Ishikawa (cell line): ENCODE measurements at regions not wholly inside any gene's neighbourhood (a gene's known extent, or its start where the extent isn't known, plus 50 kb on each side); places are given as distances from the start of the nearest gene placed in this dataset.

ENCODE experiments used
- CEBPB ChIP-seq: IDR thresholded peaks from 2 replicates; pipeline ENCODE4 v1.6.1; 2012
- EGR1 ChIP-seq: IDR thresholded peaks from 2 replicates; pipeline ENCODE4 v1.6.1; 2012
- FOXM1 ChIP-seq: IDR thresholded peaks from 2 replicates; pipeline ENCODE4 v1.6.1; 2012; ENCODE audit warnings: low read depth, borderline replicate concordance
- MAX ChIP-seq: IDR thresholded peaks from 2 replicates; pipeline ENCODE4 v1.6.1; 2012
- RAD21 ChIP-seq: IDR thresholded peaks from 2 replicates; pipeline ENCODE4 v1.6.1; 2012; ENCODE audit warnings: low read depth
- REST ChIP-seq: IDR thresholded peaks from 2 replicates; pipeline ENCODE4 v1.6.1; 2012; ENCODE audit warnings: low read depth, mild to moderate bottlenecking
- TAF1 ChIP-seq: IDR thresholded peaks from 2 replicates; pipeline ENCODE4 v1.6.1; 2012; ENCODE audit warnings: low read depth, mild to moderate bottlenecking
- TCF12 ChIP-seq: IDR thresholded peaks from 2 replicates; pipeline ENCODE4 v1.6.1; 2012; ENCODE audit warnings: low read depth
- USF1 ChIP-seq: IDR thresholded peaks from 2 replicates; pipeline ENCODE4 v1.6.1; 2012

- TF ChIP-seq EGR1 (no peak), TAF1 (no peak), FOXM1 (no peak), MAX (no peak), CEBPB (no peak), USF1 (no peak), REST (no peak), RAD21 (no peak), TCF12 (no peak)
Measured at GRCh38 chr3:117263270-117263669, 553.7 kb downstream of the TUSC7 start.
